Pancreas (tissue), 10 donors: ENCODE measurements at regions not wholly inside any gene's neighbourhood (a gene's known extent, or its start where the extent isn't known, plus 50 kb on each side); places are given as distances from the start of the nearest gene placed in this dataset.
"Not testable (repeated sequence)": the region's sequence is repeated elsewhere in the genome, so short reads cannot be mapped to it uniquely, and the experiment has no call there.

Source experiments
- ATAC-seq, 4 donors: fragments of 200-7000 bp; cut with Tn5 transposase; one replicate each; pipeline versions ENCODE4 v1.8.0 to v1.9.1; 2020; ENCODE audit warnings: mild to moderate bottlenecking in 4 of 4, moderate library complexity in 4 of 4
- DNase-seq, 6 donors: peaks; one replicate each; pipeline ENCODE4 v3.0.0-alpha.2; 2020
- FAIRE-seq: peaks from 2 replicates; lab custom pipeline; 2012; peaks lifted over from hg19 to GRCh38; lab: Jason Lieb, UNC
- H3K27ac ChIP-seq, 4 donors: fragments of 200-600 bp; sonication (generic); 1 replicate in 3 of 4; 2 replicates in 1 of 4; pipeline versions ENCODE4 v1.5.0 to v1.8.0; 2020
- H3K27me3 ChIP-seq, 4 donors: fragments of 200-600 bp; one replicate each; pipeline ENCODE4 v1.8.0; 2021
- H3K36me3 ChIP-seq, 3 donors: fragments of 200-600 bp; sonication (generic) in 1 of 3; one replicate each; pipeline versions ENCODE4 v1.5.0 to v1.8.0; 2020 to 2021
- H3K4me1 ChIP-seq, 3 donors: fragments of 200-600 bp; one replicate each; pipeline ENCODE4 v1.8.0; 2021
- H3K4me3 ChIP-seq, 4 donors: fragments of 200-600 bp; sonication (generic) in 2 of 4; one replicate each; pipeline versions ENCODE4 v1.5.0 to v1.8.0; 2020 to 2021
- H3K9me3 ChIP-seq, 4 donors: fragments of 200-600 bp; one replicate each; pipeline ENCODE4 v1.8.0; 2021
- CTCF ChIP-seq, 4 donors: fragments of 200-600 bp; sonication (generic) in 3 of 4; IDR thresholded peaks; one replicate each; pipeline versions ENCODE4 v1.5.0 to v1.8.0; 2021; ENCODE audit warnings: antibody characterized with exemption in 4 of 4
- WGBS, 2 donors: extraction: QIAGEN DNeasy Blood & Tissue Kit; methylation state at CpG; one replicate each; pipeline ENCODE4 v1.1.7; 2013; 5-methylcytosine and 5-hydroxymethylcytosine counted together
- intact Hi-C, 3 donors: fragments of 100-400 bp; cut with DNase I; formaldehyde crosslinking; loops; one replicate each; pipeline versions ENCODE4 v1.11.1 to v1.14.2; 2022
- donor health status: healthy with polysubstance abuse.
- donor health status: DM: no; HTN: no; CAD: no; lungs with moderate emphysema.
- donor health status: DM: no; HTN: no; CAD: no.
- donor health status: control.
- donor health status: control.
- donor health status: Bipolar disorder and iron deficiency.
- donor health status: DM: yes; HTN: yes; CAD: no.
- donor health status: DM: no; HTN: no; CAD: no.
- donor health status: DM: no; HTN: no; CAD: no.
- donor health status: DM: yes; HTN: yes; CAD: no.

- no peaks in the 10 kb centered on the region for H3K4me1 ChIP-seq
These were observed 703.2 kb upstream of the FSHR start for GRCh38 chr2:49857371-49858112.

DNA sequence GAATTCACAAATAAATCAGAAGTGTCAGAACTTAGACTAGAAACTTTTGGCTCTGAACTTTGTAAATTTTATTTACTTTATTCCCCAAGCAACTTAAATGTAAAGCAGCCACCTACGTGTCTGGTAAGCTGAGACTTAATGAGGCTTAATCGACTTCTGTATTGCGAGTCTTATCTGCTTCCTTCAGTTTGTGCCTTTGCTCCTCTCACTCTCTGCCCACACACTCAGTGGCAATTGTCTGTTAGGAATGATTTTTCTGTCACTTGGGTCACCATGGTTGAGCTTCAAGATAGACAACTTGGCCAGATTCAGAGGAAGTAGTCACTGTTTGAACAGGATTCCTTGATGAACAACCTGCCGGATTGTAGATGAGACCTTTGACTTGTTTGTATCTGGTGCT lies 691.4 kb upstream of the FSHR start:
- no peak for FAIRE-seq
- no peak for DNase-seq
- no peaks in the 10 kb centered on the region for H3K36me3 ChIP-seq
- intact Hi-C loops, result no loop called here
- no peak overlapping the region for H3K4me3 ChIP-seq
- no peaks in the 10 kb centered on the region for H3K4me1 ChIP-seq
- ATAC-seq, result no peak
- 32 to 45% methylated on average over 4 of the region's 4 CpGs for WGBS, 2 donors
- TF ChIP-seq CTCF (IDR thresholded peaks at IDR 0.05), result no peak
- H3K27me3 ChIP-seq, result peaks cover 0 to 4% (median 2%) of the 10 kb centered on the region in 4 donors
- no peaks in the 10 kb centered on the region for H3K9me3 ChIP-seq
- no peak overlapping the region for H3K27ac ChIP-seq

More at GRCh38 chr2:49857371-49858112, 703.2 kb upstream of the FSHR start:
- Histone ChIP-seq H3K36me3 (no peaks in the 10 kb centered on the region), H3K27me3 (no peaks in the 10 kb centered on the region), H3K27ac (no peak overlapping the region), H3K9me3 (no peaks in the 10 kb centered on the region), H3K4me3 (no peak overlapping the region)
- ATAC-seq (no peak), DNase-seq (no peak), FAIRE-seq (no peak)
- TF ChIP-seq CTCF (IDR thresholded peaks at IDR 0.05), result no peak
- WGBS, 2 donors, result 64 to 71% methylated on average over 2 of the region's 2 CpGs
- intact Hi-C loops, result no loop called here

DNA sequence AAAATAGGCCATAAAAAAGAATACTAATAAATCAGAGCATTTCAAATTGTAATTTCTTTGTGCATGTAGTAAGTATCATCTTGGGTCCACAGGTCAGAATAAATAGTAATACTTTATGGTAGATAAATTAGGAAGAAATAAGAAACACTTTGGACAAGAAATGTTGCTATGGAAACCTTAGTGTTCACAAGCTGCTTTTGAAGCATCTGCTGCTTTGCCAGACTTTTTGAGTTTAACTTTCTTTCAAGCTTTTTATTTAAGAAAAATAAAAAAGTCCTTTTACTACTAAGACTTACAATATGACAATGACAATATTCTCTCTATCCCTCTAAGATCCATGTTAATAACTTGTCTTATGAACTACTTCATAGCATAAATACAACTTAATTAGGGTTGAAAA lies 690.7 kb upstream of the FSHR start:
- no peak overlapping the region for H3K4me3 ChIP-seq
- H3K27ac ChIP-seq, result no peak overlapping the region
- no peak for ATAC-seq
- no peaks in the 10 kb centered on the region for H3K9me3 ChIP-seq
- H3K4me1 ChIP-seq, result no peaks in the 10 kb centered on the region
- no peak for DNase-seq
- H3K36me3 ChIP-seq, result no peaks in the 10 kb centered on the region
- TF ChIP-seq CTCF (IDR thresholded peaks at IDR 0.05), result no peak
- FAIRE-seq, result no peak
- H3K27me3 ChIP-seq, result peaks cover 0 to 4% (median 2%) of the 10 kb centered on the region in 4 donors
- intact Hi-C loops, result no loop called here

DNA sequence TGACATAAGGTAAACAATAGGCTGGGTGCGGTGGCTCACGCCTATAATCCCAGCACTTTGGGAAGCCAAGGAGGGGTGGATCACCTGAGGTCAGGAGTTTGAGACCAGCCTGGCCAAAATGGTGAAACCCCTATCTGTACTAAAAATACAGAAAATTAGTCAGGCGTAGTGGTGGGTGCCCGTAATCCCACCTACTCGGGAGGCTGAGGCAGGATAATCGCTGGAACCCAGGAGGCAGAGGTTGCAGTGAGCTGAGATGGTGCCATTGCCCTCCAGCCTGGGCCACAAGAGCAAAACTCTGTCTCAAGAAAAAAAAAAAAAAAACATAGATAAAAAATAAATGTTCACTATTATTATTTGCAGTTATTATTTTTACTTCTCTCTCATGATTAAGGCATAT lies 689.8 kb upstream of the FSHR start:
- H3K4me3 ChIP-seq, intact Hi-C loops, FAIRE-seq, H3K27me3 ChIP-seq, H3K27ac ChIP-seq, H3K36me3 ChIP-seq, DNase-seq, H3K9me3 ChIP-seq, H3K4me1 ChIP-seq, ATAC-seq: not testable (repeated sequence)
- 85 to 95% methylated on average over 6 of the region's 6 CpGs for WGBS, 2 donors

DNA sequence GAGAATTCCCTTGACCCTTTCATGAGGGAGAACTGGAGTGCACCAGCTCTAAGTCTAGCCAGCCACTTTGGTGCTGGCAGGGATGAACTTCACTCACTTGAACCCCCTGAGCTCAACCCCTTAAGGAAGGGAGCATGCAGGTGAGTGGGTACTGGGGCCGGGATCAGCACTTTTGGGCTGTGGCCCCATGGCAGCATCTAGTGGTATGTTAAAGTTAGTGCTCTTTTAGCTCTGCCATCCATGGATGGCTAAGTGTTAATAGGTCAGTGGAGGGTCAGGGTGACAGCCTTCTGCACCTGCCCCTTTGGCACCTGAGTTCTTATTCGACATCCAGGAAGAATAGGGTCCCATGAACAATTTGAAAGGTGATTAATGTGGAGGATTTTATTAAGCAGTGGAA lies 689.0 kb upstream of the FSHR start:
- no peak for TF ChIP-seq CTCF (IDR thresholded peaks at IDR 0.05)
- Histone ChIP-seq H3K4me1 (no peaks in the 10 kb centered on the region), H3K9me3 (no peaks in the 10 kb centered on the region), H3K36me3 (no peaks in the 10 kb centered on the region), H3K4me3 (no peak overlapping the region), H3K27ac (no peak overlapping the region), H3K27me3 (peaks cover 0 to 4% (median 2%) of the 10 kb centered on the region in 4 donors)
- no peak for DNase-seq
- no peak for FAIRE-seq
- WGBS, 2 donors, result 57 to 83% methylated on average over 2 of the region's 2 CpGs
- intact Hi-C loops, result no loop called here
- ATAC-seq, result no peak
